ENCODE measurements at regions not wholly inside any gene's neighbourhood (a gene's known extent, or its start where the extent isn't known, plus 50 kb on each side); places are given as distances from the start of the nearest gene placed in this dataset.

- Histone ChIP-seq H3K36me3 (ENCODE audit: control insufficient read depth, insufficient read depth, low read length) (no peaks in the 10 kb centered on the region), H3K27me3 (ENCODE audit: control insufficient read depth, insufficient read depth, low read length) (no peaks in the 10 kb centered on the region), H2AFZ (ENCODE audit: low read length) (peak overlapping the region; percentile 63), H3K9me3 (ENCODE audit: control insufficient read depth, insufficient read depth, low read depth, low read length) (no peaks in the 10 kb centered on the region), H3K4me2 (ENCODE audit: extremely low read depth, insufficient read depth, low read length) (no peak overlapping the region), H3K27ac (ENCODE audit: insufficient read depth, low read length) (no peak overlapping the region), H3K9ac (ENCODE audit: insufficient read depth, low read length) (no peak overlapping the region), H4K20me1 (ENCODE audit: control insufficient read depth, extremely low read depth, insufficient read depth, low read length) (no peaks in the 10 kb centered on the region), H3K79me2 (ENCODE audit: control insufficient read depth, insufficient read depth, low read length) (no peaks in the 10 kb centered on the region), H3K4me1 (ENCODE audit: control insufficient read depth, extremely low read depth, insufficient read depth, low read length) (peaks cover 1% of the 10 kb centered on the region), H3K4me3 (replicated peaks in 1 of 4; ENCODE audit: control extremely low read depth in 1 of 4, insufficient read depth in 1 of 4, low read depth in 3 of 4, low read length in 4 of 4) (no peak overlapping the region)
- TF ChIP-seq, protein P1, sequence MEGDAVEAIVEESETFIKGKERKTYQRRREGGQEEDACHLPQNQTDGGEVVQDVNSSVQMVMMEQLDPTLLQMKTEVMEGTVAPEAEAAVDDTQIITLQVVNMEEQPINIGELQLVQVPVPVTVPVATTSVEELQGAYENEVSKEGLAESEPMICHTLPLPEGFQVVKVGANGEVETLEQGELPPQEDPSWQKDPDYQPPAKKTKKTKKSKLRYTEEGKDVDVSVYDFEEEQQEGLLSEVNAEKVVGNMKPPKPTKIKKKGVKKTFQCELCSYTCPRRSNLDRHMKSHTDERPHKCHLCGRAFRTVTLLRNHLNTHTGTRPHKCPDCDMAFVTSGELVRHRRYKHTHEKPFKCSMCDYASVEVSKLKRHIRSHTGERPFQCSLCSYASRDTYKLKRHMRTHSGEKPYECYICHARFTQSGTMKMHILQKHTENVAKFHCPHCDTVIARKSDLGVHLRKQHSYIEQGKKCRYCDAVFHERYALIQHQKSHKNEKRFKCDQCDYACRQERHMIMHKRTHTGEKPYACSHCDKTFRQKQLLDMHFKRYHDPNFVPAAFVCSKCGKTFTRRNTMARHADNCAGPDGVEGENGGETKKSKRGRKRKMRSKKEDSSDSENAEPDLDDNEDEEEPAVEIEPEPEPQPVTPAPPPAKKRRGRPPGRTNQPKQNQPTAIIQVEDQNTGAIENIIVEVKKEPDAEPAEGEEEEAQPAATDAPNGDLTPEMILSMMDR (conservative IDR thresholded peaks at IDR 0.05 in 1 of 2, IDR thresholded peaks at IDR 0.05 in 1 of 2; ENCODE audit: low read depth in 1 of 2, low read length in 2 of 2) = no peak
- TF ChIP-seq EZH2 (IDR thresholded peaks at IDR 0.05; ENCODE audit: low read length, missing control alignments) = no peak
- DNase-seq (ENCODE audit: low read depth in 2 of 2) = no peak
Observed at GRCh38 chr6:25224242-25224641, 54.9 kb upstream of the CARMIL1 start.

DNA sequence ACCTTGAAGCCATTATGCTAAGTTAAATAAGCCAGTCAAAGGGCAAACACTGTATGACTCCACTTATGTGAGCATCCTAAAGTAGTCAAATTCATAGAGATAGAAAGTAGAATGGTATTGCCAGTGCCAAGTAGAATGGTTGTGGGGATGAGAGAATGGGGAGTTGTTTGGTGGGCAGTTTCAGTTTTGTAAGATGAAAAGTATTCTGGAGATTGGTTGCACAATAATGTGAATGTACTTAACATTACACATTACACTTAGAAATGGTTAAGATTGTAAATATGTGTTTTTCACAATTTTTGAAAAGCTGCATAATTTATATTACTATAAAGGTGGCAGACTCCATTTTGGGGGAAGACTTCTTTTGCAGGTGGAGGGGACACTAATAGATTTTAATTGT lies 51.3 kb upstream of the CARMIL1 start:
- H3K36me3 ChIP-seq (ENCODE audit: control insufficient read depth, insufficient read depth, low read length) = no peaks in the 10 kb centered on the region
- H4K20me1 ChIP-seq (ENCODE audit: control insufficient read depth, extremely low read depth, insufficient read depth, low read length) = no peaks in the 10 kb centered on the region
- H3K4me3 ChIP-seq (replicated peaks in 1 of 4; ENCODE audit: control extremely low read depth in 1 of 4, insufficient read depth in 1 of 4, low read depth in 3 of 4, low read length in 4 of 4) = no peak overlapping the region
- DNase-seq (ENCODE audit: low read depth in 2 of 2) = no peak
- H2AFZ ChIP-seq (ENCODE audit: low read length) = no peak overlapping the region
- no peaks in the 10 kb centered on the region for H3K9me3 ChIP-seq (ENCODE audit: control insufficient read depth, insufficient read depth, low read depth, low read length)
- H3K4me2 ChIP-seq (ENCODE audit: extremely low read depth, insufficient read depth, low read length) = no peak overlapping the region
- TF ChIP-seq, protein P1 (conservative IDR thresholded peaks at IDR 0.05 in 1 of 2, IDR thresholded peaks at IDR 0.05 in 1 of 2; ENCODE audit: low read depth in 1 of 2, low read length in 2 of 2) = no peak
- TF ChIP-seq EZH2 (IDR thresholded peaks at IDR 0.05; ENCODE audit: low read length, missing control alignments) = no peak
- no peak overlapping the region for H3K27ac ChIP-seq (ENCODE audit: insufficient read depth, low read length)
- no peaks in the 10 kb centered on the region for H3K79me2 ChIP-seq (ENCODE audit: control insufficient read depth, insufficient read depth, low read length)
- no peaks in the 10 kb centered on the region for H3K27me3 ChIP-seq (ENCODE audit: control insufficient read depth, insufficient read depth, low read length)
- H3K4me1 ChIP-seq (ENCODE audit: control insufficient read depth, extremely low read depth, insufficient read depth, low read length) = peaks cover 3% of the 10 kb centered on the region
- H3K9ac ChIP-seq (ENCODE audit: insufficient read depth, low read length) = no peak overlapping the region

Measured in fibroblast of lung (primary cell).